ENCODE measurements at regions not wholly inside any gene's neighbourhood (a gene's known extent, or its start where the extent isn't known, plus 50 kb on each side); places are given as distances from the start of the nearest gene placed in this dataset.

DNA sequence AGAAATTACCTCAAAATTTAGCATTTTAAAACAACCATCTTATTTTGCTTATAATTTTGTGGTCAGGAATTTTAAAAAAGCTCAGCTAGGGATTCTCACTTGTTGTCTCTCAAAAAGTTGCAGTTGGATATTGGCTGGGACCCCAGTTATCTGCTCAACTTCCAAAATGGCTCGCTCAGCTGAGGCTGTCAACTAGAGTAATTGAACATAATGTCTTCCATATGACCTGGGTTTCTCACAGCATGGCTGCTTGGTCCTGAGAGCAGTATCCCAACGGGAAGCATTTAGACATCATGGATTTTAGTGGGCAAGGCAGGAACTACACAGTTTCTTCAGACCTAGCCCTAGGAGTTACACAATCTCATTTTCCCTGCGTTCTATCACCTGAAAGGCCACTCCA, 63.6 kb upstream of the SPEF2 start:
- ATAC-seq = no peak
- Histone ChIP-seq H3K27ac (ENCODE audit: low read depth, low read length) (no peak overlapping the region), H3K27me3 (ENCODE audit: insufficient read depth, low read length) (no peaks in the 10 kb centered on the region), H3K4me1 (ENCODE audit: control insufficient read depth in 1 of 2, insufficient read depth in 2 of 2, low read length in 2 of 2) (no peaks in the 10 kb centered on the region), H3K9me3 (ENCODE audit: control insufficient read depth in 1 of 2, insufficient read depth in 1 of 2, low read depth in 1 of 2, low read length in 2 of 2) (no peaks in the 10 kb centered on the region), H4K20me1 (ENCODE audit: insufficient read depth) (no peaks in the 10 kb centered on the region; the same call in 1 of the 2 replicates), H3K4me3 (replicated peaks in 1 of 2; ENCODE audit: low read depth in 1 of 2, low read length in 2 of 2) (no peak overlapping the region), H3K9ac (ENCODE audit: low read length) (no peak overlapping the region), H2AFZ (ENCODE audit: low read depth, low read length, poor library complexity, severe bottlenecking) (no peak overlapping the region), H3K36me3 (ENCODE audit: control insufficient read depth in 1 of 2, insufficient read depth in 2 of 2, low read length in 2 of 2) (no peaks in the 10 kb centered on the region), H3K79me2 (ENCODE audit: insufficient read depth, low read length) (no peaks in the 10 kb centered on the region), H3K4me2 (ENCODE audit: low read length) (no peak overlapping the region), H3K9me2 (ENCODE audit: insufficient read depth) (no peaks in the 10 kb centered on the region)
- intact Hi-C loops (cut with micrococcal nuclease) = no loop called here
- POLR2A ChIA-PET = no interaction called here
- TF ChIP-seq ELF1 (IDR thresholded peaks at IDR 0.05; ENCODE audit: borderline replicate concordance, low read depth) (no peak), RAD21 (IDR thresholded peaks at IDR 0.05; ENCODE audit: low read depth) (no peak), CEBPB (IDR thresholded peaks at IDR 0.05; ENCODE audit: low read depth) (no peak), YY1 (IDR thresholded peaks at IDR 0.05; ENCODE audit: extremely low read depth, insufficient replicate concordance, low read depth, low read length) (no peak), TCF7L2 (IDR thresholded peaks at IDR 0.05; ENCODE audit: borderline replicate concordance, extremely low read depth, insufficient read depth, insufficient read length) (no peak), FOSL1 (IDR thresholded peaks at IDR 0.05; ENCODE audit: low read depth) (no peak), POLR2AphosphoS5 (IDR thresholded peaks at IDR 0.05; ENCODE audit: low read depth, low read length) (no peak), SP1 (IDR thresholded peaks at IDR 0.05; ENCODE audit: low read depth) (no peak), POLR2A (IDR thresholded peaks at IDR 0.05; ENCODE audit: borderline replicate concordance, extremely low read depth, insufficient read depth, insufficient read length) (no peak), JUND (IDR thresholded peaks at IDR 0.05) (no peak), EGR1 (IDR thresholded peaks at IDR 0.05; ENCODE audit: low read depth) (no peak), EZH2phosphoT487 (IDR thresholded peaks at IDR 0.05; ENCODE audit: borderline replicate concordance) (no peak), SIN3A (IDR thresholded peaks at IDR 0.05; ENCODE audit: low read depth) (no peak), SRF (IDR thresholded peaks at IDR 0.05; ENCODE audit: low read depth) (no peak)
- TF ChIP-seq, protein P1, sequence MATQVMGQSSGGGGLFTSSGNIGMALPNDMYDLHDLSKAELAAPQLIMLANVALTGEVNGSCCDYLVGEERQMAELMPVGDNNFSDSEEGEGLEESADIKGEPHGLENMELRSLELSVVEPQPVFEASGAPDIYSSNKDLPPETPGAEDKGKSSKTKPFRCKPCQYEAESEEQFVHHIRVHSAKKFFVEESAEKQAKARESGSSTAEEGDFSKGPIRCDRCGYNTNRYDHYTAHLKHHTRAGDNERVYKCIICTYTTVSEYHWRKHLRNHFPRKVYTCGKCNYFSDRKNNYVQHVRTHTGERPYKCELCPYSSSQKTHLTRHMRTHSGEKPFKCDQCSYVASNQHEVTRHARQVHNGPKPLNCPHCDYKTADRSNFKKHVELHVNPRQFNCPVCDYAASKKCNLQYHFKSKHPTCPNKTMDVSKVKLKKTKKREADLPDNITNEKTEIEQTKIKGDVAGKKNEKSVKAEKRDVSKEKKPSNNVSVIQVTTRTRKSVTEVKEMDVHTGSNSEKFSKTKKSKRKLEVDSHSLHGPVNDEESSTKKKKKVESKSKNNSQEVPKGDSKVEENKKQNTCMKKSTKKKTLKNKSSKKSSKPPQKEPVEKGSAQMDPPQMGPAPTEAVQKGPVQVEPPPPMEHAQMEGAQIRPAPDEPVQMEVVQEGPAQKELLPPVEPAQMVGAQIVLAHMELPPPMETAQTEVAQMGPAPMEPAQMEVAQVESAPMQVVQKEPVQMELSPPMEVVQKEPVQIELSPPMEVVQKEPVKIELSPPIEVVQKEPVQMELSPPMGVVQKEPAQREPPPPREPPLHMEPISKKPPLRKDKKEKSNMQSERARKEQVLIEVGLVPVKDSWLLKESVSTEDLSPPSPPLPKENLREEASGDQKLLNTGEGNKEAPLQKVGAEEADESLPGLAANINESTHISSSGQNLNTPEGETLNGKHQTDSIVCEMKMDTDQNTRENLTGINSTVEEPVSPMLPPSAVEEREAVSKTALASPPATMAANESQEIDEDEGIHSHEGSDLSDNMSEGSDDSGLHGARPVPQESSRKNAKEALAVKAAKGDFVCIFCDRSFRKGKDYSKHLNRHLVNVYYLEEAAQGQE (IDR thresholded peaks at IDR 0.05; ENCODE audit: low read depth) = no peak
- TF ChIP-seq, protein P2, sequence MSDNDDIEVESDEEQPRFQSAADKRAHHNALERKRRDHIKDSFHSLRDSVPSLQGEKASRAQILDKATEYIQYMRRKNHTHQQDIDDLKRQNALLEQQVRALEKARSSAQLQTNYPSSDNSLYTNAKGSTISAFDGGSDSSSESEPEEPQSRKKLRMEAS (IDR thresholded peaks at IDR 0.05) = no peak
- TF ChIP-seq, protein P3, sequence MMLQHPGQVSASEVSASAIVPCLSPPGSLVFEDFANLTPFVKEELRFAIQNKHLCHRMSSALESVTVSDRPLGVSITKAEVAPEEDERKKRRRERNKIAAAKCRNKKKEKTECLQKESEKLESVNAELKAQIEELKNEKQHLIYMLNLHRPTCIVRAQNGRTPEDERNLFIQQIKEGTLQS (IDR thresholded peaks at IDR 0.05) = no peak
- TF ChIP-seq, protein P4, sequence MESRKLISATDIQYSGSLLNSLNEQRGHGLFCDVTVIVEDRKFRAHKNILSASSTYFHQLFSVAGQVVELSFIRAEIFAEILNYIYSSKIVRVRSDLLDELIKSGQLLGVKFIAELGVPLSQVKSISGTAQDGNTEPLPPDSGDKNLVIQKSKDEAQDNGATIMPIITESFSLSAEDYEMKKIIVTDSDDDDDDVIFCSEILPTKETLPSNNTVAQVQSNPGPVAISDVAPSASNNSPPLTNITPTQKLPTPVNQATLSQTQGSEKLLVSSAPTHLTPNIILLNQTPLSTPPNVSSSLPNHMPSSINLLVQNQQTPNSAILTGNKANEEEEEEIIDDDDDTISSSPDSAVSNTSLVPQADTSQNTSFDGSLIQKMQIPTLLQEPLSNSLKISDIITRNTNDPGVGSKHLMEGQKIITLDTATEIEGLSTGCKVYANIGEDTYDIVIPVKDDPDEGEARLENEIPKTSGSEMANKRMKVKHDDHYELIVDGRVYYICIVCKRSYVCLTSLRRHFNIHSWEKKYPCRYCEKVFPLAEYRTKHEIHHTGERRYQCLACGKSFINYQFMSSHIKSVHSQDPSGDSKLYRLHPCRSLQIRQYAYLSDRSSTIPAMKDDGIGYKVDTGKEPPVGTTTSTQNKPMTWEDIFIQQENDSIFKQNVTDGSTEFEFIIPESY (IDR thresholded peaks at IDR 0.05; ENCODE audit: extremely low read depth, insufficient replicate concordance, low read length) = no peak
- TF ChIP-seq, protein P5, sequence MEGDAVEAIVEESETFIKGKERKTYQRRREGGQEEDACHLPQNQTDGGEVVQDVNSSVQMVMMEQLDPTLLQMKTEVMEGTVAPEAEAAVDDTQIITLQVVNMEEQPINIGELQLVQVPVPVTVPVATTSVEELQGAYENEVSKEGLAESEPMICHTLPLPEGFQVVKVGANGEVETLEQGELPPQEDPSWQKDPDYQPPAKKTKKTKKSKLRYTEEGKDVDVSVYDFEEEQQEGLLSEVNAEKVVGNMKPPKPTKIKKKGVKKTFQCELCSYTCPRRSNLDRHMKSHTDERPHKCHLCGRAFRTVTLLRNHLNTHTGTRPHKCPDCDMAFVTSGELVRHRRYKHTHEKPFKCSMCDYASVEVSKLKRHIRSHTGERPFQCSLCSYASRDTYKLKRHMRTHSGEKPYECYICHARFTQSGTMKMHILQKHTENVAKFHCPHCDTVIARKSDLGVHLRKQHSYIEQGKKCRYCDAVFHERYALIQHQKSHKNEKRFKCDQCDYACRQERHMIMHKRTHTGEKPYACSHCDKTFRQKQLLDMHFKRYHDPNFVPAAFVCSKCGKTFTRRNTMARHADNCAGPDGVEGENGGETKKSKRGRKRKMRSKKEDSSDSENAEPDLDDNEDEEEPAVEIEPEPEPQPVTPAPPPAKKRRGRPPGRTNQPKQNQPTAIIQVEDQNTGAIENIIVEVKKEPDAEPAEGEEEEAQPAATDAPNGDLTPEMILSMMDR (IDR thresholded peaks at IDR 0.05 in 2 of 3, conservative IDR thresholded peaks at IDR 0.05 in 1 of 3; ENCODE audit: borderline replicate concordance in 1 of 3, insufficient read depth in 1 of 3, low read depth in 2 of 3, low read length in 2 of 3) = no peak
- CTCF ChIA-PET = no interaction called here
- no peak for DNase-seq (ENCODE audit: low read depth, low spot score)
- BruUV-seq (replicated peaks) = no TSS peak
- RAD21 ChIA-PET (ENCODE audit: low non-redundant PET in 1 of 2, low total read pairs in 2 of 2, uncharacterized antibody in 2 of 2, unreplicated experiment in 2 of 2) = no interaction called here

All from HCT116 (cell line).